ENCODE measurements at regions not wholly inside any gene's neighbourhood (a gene's known extent, or its start where the extent isn't known, plus 50 kb on each side); places are given as distances from the start of the nearest gene placed in this dataset.

- no peak for DNase-seq (ENCODE audit: low read depth)
These were observed 79.0 kb upstream of the JUN start for GRCh38 chr1:58862728-58863385.

GRCh38 chr1:58864654-58865053 lies 80.8 kb upstream of the JUN start:
- DNase-seq (ENCODE audit: low read depth): no peak

- no peak for DNase-seq (ENCODE audit: low read depth)
These were observed 82.7 kb upstream of the JUN start for GRCh38 chr1:58866578-58866977.

DNA sequence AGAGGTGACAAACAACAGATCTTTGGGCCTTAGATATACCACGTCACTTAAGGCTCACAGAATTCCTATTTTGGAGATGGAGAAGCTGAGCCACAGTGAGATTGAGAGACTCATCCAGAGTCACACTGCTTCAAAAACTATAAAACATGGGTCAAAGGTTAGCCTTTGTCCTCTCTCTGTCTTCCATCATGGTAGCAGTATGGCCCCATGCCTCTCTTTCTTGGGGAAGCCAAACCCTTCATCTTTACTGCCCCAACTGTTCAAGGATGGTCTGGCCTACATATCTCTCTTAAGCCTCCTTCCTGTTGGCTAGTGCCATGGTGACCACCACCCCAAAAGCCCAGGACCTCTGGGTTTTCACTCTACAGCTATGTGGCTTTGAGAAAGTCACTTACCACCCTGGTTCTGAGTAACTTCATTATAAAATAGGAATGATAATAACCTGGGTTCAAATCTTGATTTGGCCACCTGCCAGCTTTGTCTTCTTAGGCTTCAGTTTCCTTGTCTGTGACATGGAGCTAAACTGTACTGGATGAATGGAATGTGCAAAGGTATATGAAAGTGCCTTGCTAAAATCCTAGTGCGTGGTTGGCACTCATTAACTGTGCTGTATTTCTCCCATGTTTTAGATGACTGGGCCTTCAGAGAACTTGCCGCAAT lies 85.9 kb upstream of the JUN start:
- no peak for DNase-seq (ENCODE audit: low read depth)

DNA sequence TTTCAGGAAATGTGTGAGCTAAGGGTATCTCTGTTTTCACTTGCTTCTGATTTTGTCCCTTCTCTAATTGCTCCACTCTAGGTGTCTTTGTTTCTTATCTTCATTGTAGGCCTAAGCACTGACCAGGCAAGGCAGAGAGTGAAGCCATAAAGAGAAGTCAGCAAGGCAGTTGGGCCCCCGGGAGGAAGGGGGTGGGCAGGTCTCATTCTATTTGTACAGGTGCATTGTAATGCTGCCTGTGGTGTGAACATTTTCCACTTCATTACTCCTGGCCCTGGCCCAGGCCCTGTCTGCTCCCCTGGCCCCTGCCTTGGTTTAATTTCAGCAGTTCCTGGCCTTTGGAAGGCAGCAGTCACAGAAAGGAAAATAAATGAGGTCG lies 86.4 kb upstream of the JUN start:
- no peak for DNase-seq (ENCODE audit: low read depth)

DNA sequence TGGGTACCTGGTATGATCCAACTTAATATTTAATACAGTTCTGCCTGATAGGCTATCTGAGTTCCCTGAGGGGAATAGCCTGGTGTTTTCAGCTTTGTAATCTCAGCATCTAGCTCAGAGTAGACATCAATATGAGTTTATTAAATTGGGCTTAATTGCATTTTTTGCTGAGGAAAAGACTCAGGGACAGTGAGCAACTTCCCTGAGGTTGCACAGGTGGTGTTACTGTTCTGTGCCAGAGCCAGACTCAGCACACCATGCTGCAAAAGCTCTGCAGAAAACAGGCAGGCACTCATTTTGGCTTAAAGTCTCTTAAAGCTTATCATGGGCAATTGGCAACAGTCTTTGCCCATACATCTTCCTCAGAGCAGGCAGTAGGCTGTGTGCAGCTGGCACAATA lies 90.5 kb upstream of the JUN start:
- no peak for DNase-seq (ENCODE audit: low read depth)

DNA sequence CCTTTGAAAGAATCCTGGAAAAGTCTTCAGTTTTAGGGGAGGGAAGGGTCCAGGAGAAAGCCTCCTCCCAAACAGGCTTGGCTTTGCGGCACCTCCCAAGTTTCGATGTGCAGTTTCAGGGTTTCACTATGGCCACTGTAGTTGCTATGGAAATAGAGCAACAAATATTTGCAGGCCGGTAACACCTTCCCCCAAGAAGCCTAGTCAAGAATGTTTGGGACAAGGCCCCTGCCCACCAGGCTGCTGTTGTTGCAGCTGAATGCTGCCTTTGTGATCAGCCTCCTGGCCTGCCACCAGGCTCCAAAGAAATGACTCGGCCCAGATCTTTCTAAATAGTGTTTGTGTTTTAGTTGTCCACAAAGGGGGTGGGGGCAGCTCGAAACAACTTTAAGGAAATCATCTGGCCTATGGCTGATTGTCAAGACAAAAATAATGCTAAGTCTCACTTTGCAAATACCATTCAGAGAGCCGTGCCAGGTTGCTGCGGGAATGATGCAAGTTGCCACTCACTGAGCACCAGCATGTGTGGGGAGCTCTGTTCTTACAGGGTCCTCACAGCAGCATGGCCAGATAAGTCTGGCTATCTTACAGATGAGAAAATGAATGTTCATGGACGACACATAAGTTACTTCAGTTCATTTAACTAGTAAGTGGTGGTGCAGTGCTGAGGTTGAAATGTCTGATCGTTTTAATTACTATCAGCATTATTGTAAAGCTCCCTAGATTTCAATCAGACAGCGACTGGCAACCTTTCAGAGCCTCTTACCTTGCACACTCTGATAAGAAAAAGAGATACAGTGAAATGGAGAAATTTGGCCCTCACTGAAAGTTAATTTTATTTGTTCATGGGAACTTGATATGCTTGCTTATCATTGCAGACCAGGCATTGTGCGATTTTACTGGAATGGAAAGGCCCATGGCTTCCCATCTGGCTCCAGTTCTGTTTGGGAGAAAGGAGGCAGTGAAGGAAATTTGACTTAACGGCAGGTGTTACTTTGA lies 91.2 kb upstream of the JUN start:
- peak; percentile 44 for DNase-seq (ENCODE audit: low read depth)

DNA sequence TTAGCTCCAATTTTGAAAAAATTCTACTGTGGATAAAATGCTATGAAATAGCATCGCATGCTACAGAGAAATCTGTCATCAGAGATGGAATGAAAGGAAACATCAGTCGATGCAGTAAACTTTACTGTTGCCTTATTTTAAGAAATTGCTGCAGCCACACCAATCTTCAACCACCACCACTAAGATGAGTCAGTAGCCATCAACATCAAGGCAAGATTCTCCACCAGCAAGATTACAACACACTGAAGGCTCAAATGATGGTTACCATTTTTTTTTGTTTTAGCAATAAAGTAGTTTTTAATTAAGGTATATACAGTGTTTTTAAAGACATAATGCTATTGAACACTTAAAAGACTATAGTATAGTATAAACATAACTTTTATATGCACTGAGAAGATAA lies 95.6 kb upstream of the JUN start:
- DNase-seq (ENCODE audit: low read depth): no peak

DNA sequence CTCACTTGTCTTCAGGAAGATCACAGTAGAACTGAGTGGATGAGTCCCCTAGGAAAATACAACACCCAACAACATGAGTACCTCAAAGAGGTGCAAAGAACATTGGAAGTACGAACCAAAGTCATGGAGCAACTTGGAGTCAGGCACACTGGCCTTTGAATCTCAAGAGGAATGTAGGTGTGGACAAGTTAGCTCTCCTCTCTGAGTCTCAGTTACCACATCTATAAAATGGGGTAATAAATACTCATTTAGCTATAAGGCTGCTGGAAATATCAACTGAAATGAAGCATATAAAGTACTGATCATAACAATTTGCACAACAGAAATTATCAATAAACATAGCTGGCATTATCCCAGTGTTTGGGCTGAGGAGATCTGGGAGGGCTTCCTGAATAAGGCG lies 96.7 kb upstream of the JUN start:
- DNase-seq (ENCODE audit: low read depth): no peak

DNA sequence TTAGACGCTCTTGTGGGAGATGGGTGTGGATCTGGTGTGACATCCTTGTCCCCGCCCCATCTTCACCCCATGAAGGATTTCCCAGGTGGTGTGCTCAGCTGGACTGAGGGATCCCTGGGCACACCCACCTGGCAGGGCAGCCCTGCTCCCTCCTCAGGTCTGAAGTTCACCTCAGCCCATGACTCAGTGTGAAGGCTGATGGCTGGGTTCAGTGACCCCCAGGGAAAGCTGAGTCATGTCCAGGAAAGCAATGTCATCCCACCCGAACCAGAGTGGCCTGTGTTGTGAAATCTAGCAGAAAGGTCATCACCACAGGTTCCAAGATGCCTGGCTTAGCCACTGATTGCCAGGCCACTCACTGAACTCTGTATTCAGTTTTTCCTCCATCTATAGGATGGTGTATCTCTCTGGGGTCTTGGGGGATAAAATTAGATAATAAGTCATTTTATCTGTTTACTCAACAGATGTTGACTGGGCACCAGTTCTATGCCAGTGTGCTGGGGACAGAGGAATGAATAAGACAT lies 97.7 kb upstream of the JUN start:
- peak; percentile 61 for DNase-seq (ENCODE audit: low read depth)

DNA sequence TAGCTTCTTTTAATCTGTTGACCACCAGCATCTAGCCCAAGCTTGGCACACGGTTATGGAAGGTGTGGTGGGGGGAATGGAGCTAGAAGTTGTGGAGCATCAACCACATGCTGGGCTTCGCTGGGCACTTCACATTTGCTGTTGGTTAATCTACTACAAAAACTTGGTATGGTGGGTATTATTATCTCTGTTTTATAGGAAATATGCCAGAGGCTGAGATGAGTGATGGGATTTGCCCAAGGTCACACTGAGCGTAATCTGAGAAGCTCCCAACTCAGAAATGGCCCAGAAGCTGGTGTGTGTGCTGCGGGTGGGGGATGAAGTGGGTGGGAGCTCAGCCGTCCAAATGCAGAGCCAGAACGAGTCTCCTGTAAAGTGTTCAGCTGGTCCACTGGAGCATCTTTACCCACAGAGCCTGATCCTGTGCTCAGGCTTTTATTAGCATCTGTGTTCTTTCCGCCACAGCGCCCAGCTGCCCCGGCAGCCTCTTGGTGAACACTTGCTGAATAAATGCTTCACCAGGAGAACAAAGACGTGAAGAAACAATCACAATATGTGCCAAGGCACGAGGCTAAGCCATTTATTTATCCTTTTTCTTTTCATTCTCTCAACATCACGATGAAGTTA lies 98.6 kb upstream of the JUN start:
- no peak for DNase-seq (ENCODE audit: low read depth)

DNA sequence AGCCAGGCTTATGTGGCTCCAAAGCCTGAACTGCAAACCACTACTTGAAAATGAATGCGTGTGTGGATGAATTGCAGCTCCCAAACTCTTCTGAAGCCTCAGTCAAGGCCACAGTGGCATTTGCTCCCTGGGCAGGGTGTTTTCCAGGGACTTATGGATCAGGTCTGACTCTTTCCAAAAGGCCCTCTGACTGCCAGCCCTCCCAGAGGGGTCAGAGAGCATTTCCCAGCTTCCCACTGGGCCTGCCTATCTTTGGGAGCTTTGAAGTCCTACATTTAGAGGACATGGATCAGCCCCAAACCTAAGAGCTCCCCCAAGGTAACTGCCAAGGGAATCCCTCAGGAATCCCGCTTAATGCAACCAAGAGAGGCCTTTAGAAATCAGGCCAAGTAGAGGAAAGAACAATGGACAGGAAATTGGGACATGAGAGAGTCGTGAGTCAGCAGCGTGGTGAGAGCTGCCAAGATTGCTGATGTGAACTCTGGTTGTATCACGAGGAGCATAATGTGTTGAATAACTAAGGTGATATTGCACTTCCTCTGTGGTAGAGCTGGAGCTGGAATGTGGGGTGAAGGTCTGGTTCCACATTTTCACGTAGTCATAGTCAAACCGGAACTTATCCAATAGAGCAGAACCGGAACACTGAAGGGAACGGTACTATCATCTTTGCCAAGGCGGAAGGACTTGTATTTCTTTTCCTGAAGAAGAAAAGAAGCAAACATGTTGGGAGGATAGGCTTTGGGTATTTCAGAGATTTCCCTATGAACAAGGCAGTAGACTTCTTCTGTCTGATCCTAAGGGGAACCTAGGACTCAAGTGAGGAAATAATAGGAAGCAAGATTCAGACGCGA lies 99.4 kb upstream of the JUN start:
- peak; percentile 96 for DNase-seq (ENCODE audit: low read depth)

DNA sequence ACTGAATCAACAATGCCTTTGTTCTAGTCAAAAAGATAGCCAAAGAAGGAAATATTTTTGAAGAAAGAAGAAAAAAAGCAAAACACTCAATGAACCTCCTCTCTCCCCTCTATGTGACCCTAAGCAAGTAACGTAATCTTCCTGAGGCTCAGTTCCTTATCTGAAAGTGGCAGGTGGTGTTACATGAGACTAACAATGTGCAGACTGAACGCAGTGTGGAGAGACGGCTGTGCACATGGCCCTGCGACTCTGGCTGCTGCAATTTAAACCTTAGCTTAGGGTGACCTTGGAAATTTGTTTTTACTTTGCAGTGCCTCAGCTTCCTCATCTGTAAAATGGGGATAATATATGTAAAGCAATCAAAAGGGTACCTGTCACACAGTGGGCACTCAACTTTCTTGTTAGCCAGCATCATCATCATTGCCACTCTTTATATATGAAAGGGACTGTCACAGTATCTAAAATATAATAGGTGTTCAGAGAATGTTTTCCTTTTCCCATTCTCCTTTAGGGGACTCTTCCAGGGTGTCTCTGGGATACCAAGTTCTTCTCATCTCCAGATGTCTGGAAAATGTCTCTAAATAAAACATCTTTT lies 100.1 kb upstream of the JUN start:
- DNase-seq (ENCODE audit: low read depth): no peak

GRCh38 chr1:58884706-58885661 lies 101.1 kb upstream of the JUN start:
- DNase-seq (ENCODE audit: low read depth): no peak

DNA sequence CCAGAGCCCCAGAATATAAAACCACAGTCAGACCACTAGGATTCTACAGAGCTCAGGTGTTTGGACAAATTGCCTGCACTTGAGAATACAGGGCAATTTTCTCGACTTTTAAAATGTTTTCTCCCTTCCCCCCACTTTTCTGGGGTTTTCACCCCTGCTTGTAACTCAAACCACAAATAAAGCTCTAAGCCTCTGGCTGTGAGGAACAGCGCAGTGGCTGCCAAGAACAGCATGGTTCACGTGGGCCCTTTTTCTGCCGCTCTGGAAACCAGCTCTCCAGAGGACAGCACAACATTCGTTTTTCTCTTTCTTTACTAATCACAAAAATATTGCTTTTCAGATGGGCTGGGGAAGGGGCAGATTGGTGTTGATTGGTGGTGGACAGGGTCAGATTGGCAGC lies 102.2 kb upstream of the JUN start:
- DNase-seq (ENCODE audit: low read depth): no peak

DNA sequence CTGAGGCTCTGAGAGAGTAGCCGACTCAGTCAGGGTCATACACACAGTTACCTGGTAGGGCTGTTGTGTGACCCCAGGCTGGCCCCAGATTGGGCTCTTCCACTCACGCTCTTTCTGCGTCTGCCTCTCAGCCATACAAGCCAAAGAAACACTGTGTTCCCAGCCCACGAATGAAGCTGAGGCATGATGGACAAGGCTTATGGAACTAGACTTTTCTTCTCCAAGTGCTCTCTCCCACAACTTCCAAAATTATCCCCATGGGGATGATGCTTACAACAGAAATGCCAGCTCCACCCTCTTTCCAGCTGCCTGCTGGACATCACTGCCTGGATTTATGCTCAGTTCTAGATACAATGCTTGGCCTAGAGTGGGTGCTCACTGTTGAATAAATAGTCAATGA lies 102.8 kb upstream of the JUN start:
- no peak for DNase-seq (ENCODE audit: low read depth)

DNA sequence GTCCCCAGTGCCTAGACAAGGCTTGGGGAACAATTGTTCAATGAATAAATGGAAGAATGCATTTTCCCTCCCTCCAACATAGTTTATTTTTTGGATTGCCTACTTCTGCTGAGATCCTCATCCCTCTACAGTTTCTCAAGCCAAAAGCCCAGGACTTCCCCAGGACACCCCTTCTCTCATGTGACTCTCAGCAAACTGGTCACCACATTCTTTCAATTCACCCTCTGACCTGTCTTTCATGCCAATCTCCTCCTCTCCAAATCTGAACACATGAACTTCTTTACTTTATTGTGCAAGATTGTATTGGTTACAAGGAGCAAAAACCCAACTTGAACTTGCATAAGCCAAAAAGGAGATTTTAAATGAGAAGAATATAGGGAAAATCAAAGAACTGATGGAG lies 103.2 kb upstream of the JUN start:
- DNase-seq (ENCODE audit: low read depth): no peak

GRCh38 chr1:58888833-58889232 lies 105.0 kb upstream of the JUN start:
- no peak for DNase-seq (ENCODE audit: low read depth)

GRCh38 chr1:58890113-58890512 lies 106.3 kb upstream of the JUN start:
- DNase-seq (ENCODE audit: low read depth): no peak

DNA sequence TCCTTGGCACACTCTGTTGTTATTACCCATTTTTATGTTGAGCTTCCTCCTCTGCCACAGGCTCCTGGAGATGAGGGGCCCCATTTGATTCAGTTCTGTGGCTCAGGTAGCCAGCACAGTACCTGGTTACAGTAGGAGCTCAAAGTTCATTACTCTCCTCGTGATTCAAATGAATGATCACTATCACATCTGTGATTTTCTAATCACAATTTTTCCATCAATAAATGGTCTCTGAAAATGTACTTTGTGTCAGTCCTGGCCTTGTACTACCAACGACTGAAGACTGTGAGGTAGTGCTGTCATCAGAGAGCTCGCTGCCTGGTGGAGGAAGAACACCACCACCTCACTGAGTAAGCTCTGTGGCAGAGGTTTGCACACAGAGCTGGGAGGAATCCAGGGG lies 106.8 kb upstream of the JUN start:
- no peak for DNase-seq (ENCODE audit: low read depth)
